PC-3 (cell line): ENCODE measurements at regions not wholly inside any gene's neighbourhood (a gene's known extent, or its start where the extent isn't known, plus 50 kb on each side); places are given as distances from the start of the nearest gene placed in this dataset.
"Not testable (repeated sequence)": the region's sequence is repeated elsewhere in the genome, so short reads cannot be mapped to it uniquely, and the experiment has no call there.

ENCODE experiments used
- ATAC-seq: fragments of 200-7000 bp; cut with Tn5 transposase; 2 replicates; pipeline ENCODE4 v1.9.1; 2020; ENCODE audit warnings: mild to moderate bottlenecking, moderate library complexity
- BruUV-seq: library from RNA; stranded (reverse); fragments of 400-500 nt; replicated peaks from 2 replicates; lab custom pipeline; 2021; lab: Mats Ljungman, UMichigan
- CTCF ChIA-PET: fragments of 300-600 bp; sonication (Branson Sonifier 250); formaldehyde crosslinking; loops from one replicate; lab custom pipeline; 2022; ENCODE audit warnings: antibody characterized with exemption; lab: Charles Lee
- POLR2A ChIA-PET: fragments of 300-600 bp; sonication (Branson Sonifier 250); formaldehyde crosslinking; loops from one replicate; lab custom pipeline; 2022; ENCODE audit warnings: antibody characterized with exemption; ENCODE audit not compliant: unreplicated experiment; lab: Charles Lee
- DNase-seq: peaks from one replicate; pipeline ENCODE4 v3.0.0-alpha.2; 2015
- H2AFZ ChIP-seq: fragments of 300-600 bp; sonication (generic); 2 replicates; pipeline ENCODE4 v1.6.0; 2016; ENCODE audit warnings: antibody characterized with exemption, low read length
- H3F3A ChIP-seq: fragments of 300-600 bp; sonication (generic); one replicate; pipeline ENCODE4 v1.6.0; 2017; ENCODE audit warnings: antibody characterized with exemption, low read length, control low read depth, mild to moderate bottlenecking; ENCODE audit not compliant: unreplicated experiment
- H3K27ac ChIP-seq: fragments of 300-600 bp; sonication (generic); 2 replicates; pipeline ENCODE4 v1.5.1; 2016; ENCODE audit warnings: mild to moderate bottlenecking, low read length
- H3K27me3 ChIP-seq: fragments of 300-600 bp; sonication (generic); 2 replicates; pipeline ENCODE4 v1.6.1; 2016; ENCODE audit warnings: low read length, mixed read lengths
- H3K36me3 ChIP-seq: fragments of 300-600 bp; sonication (generic); 2 replicates; pipeline ENCODE4 v1.6.1; 2016; ENCODE audit warnings: low read depth, mixed run types, low read length, mixed read lengths
- H3K4me1 ChIP-seq: fragments of 300-600 bp; sonication (generic); 2 replicates; pipeline ENCODE4 v1.5.1; 2016; ENCODE audit warnings: low read length; ENCODE audit not compliant: insufficient read depth
- H3K4me2 ChIP-seq: fragments of 300-600 bp; sonication (generic); 2 replicates; pipeline ENCODE4 v1.6.0; 2016; ENCODE audit warnings: low read length
- H3K4me3 ChIP-seq: fragments of 300-600 bp; sonication (generic); 2 replicates; pipeline ENCODE4 v1.5.1; 2016; ENCODE audit warnings: mild to moderate bottlenecking, low read length, mixed read lengths
- H3K79me2 ChIP-seq: fragments of 300-600 bp; sonication (generic); 2 replicates; pipeline ENCODE4 v1.6.1; 2017; ENCODE audit warnings: low read length, mixed read lengths
- H3K9ac ChIP-seq: fragments of 300-600 bp; sonication (generic); 2 replicates; pipeline ENCODE4 v1.6.0; 2016; ENCODE audit warnings: mild to moderate bottlenecking, low read length
- H3K9me2 ChIP-seq: fragments of 300-600 bp; sonication (generic); replicated peaks from 2 replicates; pipeline ENCODE4 v1.6.1; 2016; ENCODE audit warnings: mixed run types, low read length, mixed read lengths
- H3K9me3 ChIP-seq: fragments of 300-600 bp; sonication (generic); 2 replicates; pipeline ENCODE4 v1.6.1; 2016; ENCODE audit warnings: low read length, mixed read lengths
- H4K20me1 ChIP-seq: fragments of 300-600 bp; sonication (generic); 2 replicates; pipeline ENCODE4 v1.6.1; 2016; ENCODE audit warnings: low read length, mixed read lengths
- CTCF ChIP-seq: fragments of 300-600 bp; sonication (generic); conservative IDR thresholded peaks from 2 replicates; pipeline ENCODE4 v1.5.1; 2017; ENCODE audit warnings: antibody characterized with exemption, low read depth, mild to moderate bottlenecking, low read length
- EZH2 ChIP-seq: fragments of 300-600 bp; sonication (generic); IDR thresholded peaks from one replicate; pipeline ENCODE4 v1.6.1; 2017; ENCODE audit warnings: antibody characterized with exemption, mild to moderate bottlenecking, low read length; ENCODE audit not compliant: unreplicated experiment
- EZH2phosphoT487 ChIP-seq: fragments of 300-600 bp; sonication (generic); IDR thresholded peaks from 2 replicates; pipeline ENCODE4 v1.6.1; 2018; ENCODE audit warnings: mild to moderate bottlenecking, antibody characterized with exemption, low read length, borderline replicate concordance
- intact Hi-C: fragments of 100-400 bp; cut with micrococcal nuclease; formaldehyde crosslinking; loops from 2 replicates; pipeline ENCODE4 v1.9.0; 2023

- no peaks in the 10 kb centered on the region for H3K9me2 ChIP-seq
- H3F3A ChIP-seq: no peaks in the 10 kb centered on the region
- H3K4me3 ChIP-seq: no peak overlapping the region
- H2AFZ ChIP-seq: no peak overlapping the region
- H3K4me2 ChIP-seq: no peak overlapping the region
- BruUV-seq: no TSS peak
- CTCF ChIA-PET: no interaction called here
- TF ChIP-seq CTCF (no peak), EZH2 (no peak), EZH2phosphoT487 (no peak)
- H4K20me1 ChIP-seq: no peaks in the 10 kb centered on the region
- no peaks in the 10 kb centered on the region for H3K36me3 ChIP-seq
- intact Hi-C loops: no loop called here
- no peaks in the 10 kb centered on the region for H3K79me2 ChIP-seq
- no peaks in the 10 kb centered on the region for H3K9me3 ChIP-seq
- ATAC-seq (no peak), DNase-seq (no peak)
- no peak overlapping the region for H3K27ac ChIP-seq
- no peaks in the 10 kb centered on the region for H3K4me1 ChIP-seq
- no peaks in the 10 kb centered on the region for H3K27me3 ChIP-seq
- no peak overlapping the region for H3K9ac ChIP-seq
- POLR2A ChIA-PET: no interaction called here
Observed at GRCh38 chr5:117604845-117605244, 1030.2 kb upstream of the SEMA6A start.

- intact Hi-C loops, H4K20me1 ChIP-seq, H3F3A ChIP-seq, H3K9me3 ChIP-seq, H3K4me3 ChIP-seq, H3K27me3 ChIP-seq, ATAC-seq, H3K79me2 ChIP-seq, H3K9me2 ChIP-seq, H3K4me1 ChIP-seq, BruUV-seq, H3K27ac ChIP-seq, H3K36me3 ChIP-seq, H2AFZ ChIP-seq, DNase-seq, POLR2A ChIA-PET, H3K4me2 ChIP-seq, CTCF ChIA-PET, H3K9ac ChIP-seq: not testable (repeated sequence)
Observed at GRCh38 chr5:117599811-117600210, 1025.2 kb upstream of the SEMA6A start.

GRCh38 chr5:117594166-117594565 is 1019.5 kb upstream of the SEMA6A start:
- no peak overlapping the region for H2AFZ ChIP-seq

More at GRCh38 chr5:117594166-117594565, 1019.5 kb upstream of the SEMA6A start:
- Histone ChIP-seq H3K4me1 (no peaks in the 10 kb centered on the region), H3K9me3 (0 out of 2 replicates have a peak, but pooled peaks cover 4% of the 10 kb centered on the region), H3K36me3 (no peaks in the 10 kb centered on the region), H3K27me3 (no peaks in the 10 kb centered on the region), H3K27ac (no peak overlapping the region), H4K20me1 (no peaks in the 10 kb centered on the region), H3F3A (no peaks in the 10 kb centered on the region), H3K9ac (no peak overlapping the region), H3K4me3 (no peak overlapping the region), H3K79me2 (no peaks in the 10 kb centered on the region), H3K9me2 (no peaks in the 10 kb centered on the region), H3K4me2 (no peak overlapping the region)
- ChIA-PET CTCF (no interaction called here), POLR2A (no interaction called here)
- TF ChIP-seq CTCF (no peak), EZH2phosphoT487 (no peak), EZH2 (no peak)
- ATAC-seq: no peak
- intact Hi-C loops: no loop called here
- no TSS peak for BruUV-seq
- DNase-seq: no peak
